ENCODE measurements at regions not wholly inside any gene's neighbourhood (a gene's known extent, or its start where the extent isn't known, plus 50 kb on each side); places are given as distances from the start of the nearest gene placed in this dataset.

DNA sequence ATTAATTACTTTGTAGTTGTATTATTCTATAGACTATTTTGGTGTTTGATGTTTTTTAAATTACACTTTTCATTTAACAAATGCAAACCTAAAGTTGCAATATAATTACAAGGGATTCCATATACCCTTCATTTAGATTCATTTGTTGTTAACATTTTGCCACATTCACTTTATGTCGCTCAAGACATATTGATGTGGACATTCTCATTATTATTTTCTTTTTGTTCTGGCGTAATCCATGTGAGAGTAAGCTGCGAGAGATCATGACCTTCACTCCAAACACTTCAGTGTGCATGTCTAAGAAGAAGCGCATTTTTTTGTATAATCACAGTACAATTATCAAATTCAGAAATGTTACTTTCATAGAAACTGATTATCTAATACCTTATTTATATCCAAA is 280.6 kb downstream of the CALCRL start:
- no peak overlapping the region for H3K14ac ChIP-seq (replicated peaks; ENCODE audit: low read depth, low read length)
- intact Hi-C loops (cut with micrococcal nuclease) (no loop called here), in situ Hi-C loops (cut with MboI; ENCODE audit: low sequenced_read_pairs) (no loop called here), dilution Hi-C loops (cut with HindIII; ENCODE audit: low sequenced_read_pairs, unreplicated experiment) (no loop called here)
- CTCF ChIA-PET, result no interaction called here
- no peak overlapping the region for H4K5ac ChIP-seq (ENCODE audit: low read depth, low read length)
- H2AFZ ChIP-seq (replicated peaks; ENCODE audit: low read length, poor library complexity), result no peak overlapping the region
- no peak overlapping the region for H3K23ac ChIP-seq (ENCODE audit: low read depth, low read length)
- BruUV-seq (replicated peaks), result no TSS peak
- H2BK20ac ChIP-seq (ENCODE audit: low read depth, low read length), result no peak overlapping the region
- no peak overlapping the region for H3K4ac ChIP-seq (ENCODE audit: low read depth, low read length)
- no peaks in the 10 kb centered on the region for H3K4me1 ChIP-seq (ENCODE audit: control insufficient read depth, insufficient read depth, low read length)
- H3K36me3 ChIP-seq (ENCODE audit: control insufficient read depth, insufficient read depth, low read length), result no peaks in the 10 kb centered on the region
- H3K56ac ChIP-seq (ENCODE audit: extremely low read depth, insufficient read depth, low read length), result no peak overlapping the region
- no peak overlapping the region for H3K4me2 ChIP-seq (ENCODE audit: low read depth, low read length)
- H4K20me1 ChIP-seq (ENCODE audit: insufficient read depth, low read length), result no peaks in the 10 kb centered on the region
- H3K9ac ChIP-seq (ENCODE audit: low read depth, low read length), result no peak overlapping the region
- no peak overlapping the region for H3K18ac ChIP-seq (ENCODE audit: low read depth, low read length)
- POLR2A ChIA-PET (ENCODE audit: unreplicated experiment), result no interaction called here
- DNase-seq (no peak), ATAC-seq (ENCODE audit: low read depth) (no peak)
- no peak overlapping the region for H4K91ac ChIP-seq (ENCODE audit: insufficient read depth, low read depth, low read length)
- no peak overlapping the region for H2BK5ac ChIP-seq (ENCODE audit: low read depth, low read length, poor library complexity, severe bottlenecking)
- H2AK5ac ChIP-seq (ENCODE audit: low read depth, low read length), result no peak overlapping the region
- no peaks in the 10 kb centered on the region for H3K79me1 ChIP-seq (ENCODE audit: low read depth in 1 of 2, low read length in 2 of 2)
- TF ChIP-seq MAZ (IDR thresholded peaks at IDR 0.05; ENCODE audit: borderline replicate concordance, low read depth, low read length) (no peak), RCOR1 (IDR thresholded peaks at IDR 0.05; ENCODE audit: insufficient replicate concordance, low read length) (no peak), BHLHE40 (IDR thresholded peaks at IDR 0.05; ENCODE audit: low read depth, low read length) (no peak), POLR2A (IDR thresholded peaks at IDR 0.05; ENCODE audit: low read depth, low read length) (no peak)
- TF ChIP-seq, protein P1, sequence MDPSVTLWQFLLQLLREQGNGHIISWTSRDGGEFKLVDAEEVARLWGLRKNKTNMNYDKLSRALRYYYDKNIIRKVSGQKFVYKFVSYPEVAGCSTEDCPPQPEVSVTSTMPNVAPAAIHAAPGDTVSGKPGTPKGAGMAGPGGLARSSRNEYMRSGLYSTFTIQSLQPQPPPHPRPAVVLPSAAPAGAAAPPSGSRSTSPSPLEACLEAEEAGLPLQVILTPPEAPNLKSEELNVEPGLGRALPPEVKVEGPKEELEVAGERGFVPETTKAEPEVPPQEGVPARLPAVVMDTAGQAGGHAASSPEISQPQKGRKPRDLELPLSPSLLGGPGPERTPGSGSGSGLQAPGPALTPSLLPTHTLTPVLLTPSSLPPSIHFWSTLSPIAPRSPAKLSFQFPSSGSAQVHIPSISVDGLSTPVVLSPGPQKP (IDR thresholded peaks at IDR 0.05; ENCODE audit: borderline replicate concordance, low read depth, low read length), result no peak
- H3K4me3 ChIP-seq (ENCODE audit: insufficient read depth, low read depth, low read length), result no peak overlapping the region
- no peak overlapping the region for H4K8ac ChIP-seq (ENCODE audit: low read depth in 2 of 2, low read length in 2 of 2)
- WGBS, 2 experiments (ENCODE audit: extremely low coverage in 2 of 2, insufficient read length in 1 of 2), result no CpG with 5 or more reads among the region's 4 CpGs
- H3K9me3 ChIP-seq (ENCODE audit: control insufficient read depth, insufficient read depth, low read length), result no peaks in the 10 kb centered on the region
- H3K9me1 ChIP-seq (ENCODE audit: insufficient read depth, low read length), result no peaks in the 10 kb centered on the region
- H2BK15ac ChIP-seq (ENCODE audit: low read depth, low read length), result no peak overlapping the region
- no peaks in the 10 kb centered on the region for H3K27me3 ChIP-seq (ENCODE audit: control insufficient read depth, insufficient read depth, low read length)
- H3K27ac ChIP-seq (ENCODE audit: insufficient read depth, low read length), result no peak overlapping the region
- no peak overlapping the region for H2AK9ac ChIP-seq (replicated peaks; ENCODE audit: low read depth, low read length, poor library complexity)
- H2BK120ac ChIP-seq (ENCODE audit: low read depth, low read length), result no peak overlapping the region
